GM12873 (cell line): ENCODE measurements at regions not wholly inside any gene's neighbourhood (a gene's known extent, or its start where the extent isn't known, plus 50 kb on each side); places are given as distances from the start of the nearest gene placed in this dataset.

Experiments
- CTCF ChIP-seq: IDR thresholded peaks from 2 replicates; pipeline ENCODE4 v1.5.1; 2012; ENCODE audit warnings: low read depth, mild to moderate bottlenecking, moderate library complexity, low read length, control low read depth; ENCODE audit not compliant: insufficient read depth; ENCODE audit errors: missing control alignments

DNA sequence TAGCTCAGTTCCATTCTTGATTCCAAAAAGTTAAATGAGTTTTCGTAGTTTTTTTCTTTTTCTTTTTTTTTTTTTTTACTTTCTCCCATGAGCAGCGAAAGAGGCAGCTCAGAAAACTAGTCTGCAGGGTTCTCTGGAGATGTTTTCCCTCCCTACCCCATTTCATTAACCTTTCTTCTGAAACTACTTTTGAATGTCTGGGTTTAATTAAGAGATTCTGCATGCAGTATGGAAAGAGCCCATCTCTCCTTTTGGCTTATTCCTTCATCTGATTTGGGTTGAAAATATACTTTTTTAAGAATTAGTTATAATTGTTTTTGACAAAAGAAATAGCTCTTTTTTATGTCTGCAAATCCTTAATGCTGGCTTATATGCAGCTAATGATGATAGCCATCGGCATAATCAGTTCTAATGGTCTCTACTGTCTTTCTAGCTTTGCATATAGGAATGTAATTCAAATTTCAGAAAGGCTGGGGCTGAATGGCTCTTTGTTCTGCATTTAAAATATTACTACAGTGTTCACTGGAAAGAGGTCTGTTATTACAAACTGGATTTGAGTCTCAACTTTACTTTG lies 265.3 kb downstream of the FAT3 start:
- TF ChIP-seq CTCF: no peak

- TF ChIP-seq CTCF: no peak
Measured at GRCh38 chr11:92492372-92492771, 267.8 kb downstream of the FAT3 start.

DNA sequence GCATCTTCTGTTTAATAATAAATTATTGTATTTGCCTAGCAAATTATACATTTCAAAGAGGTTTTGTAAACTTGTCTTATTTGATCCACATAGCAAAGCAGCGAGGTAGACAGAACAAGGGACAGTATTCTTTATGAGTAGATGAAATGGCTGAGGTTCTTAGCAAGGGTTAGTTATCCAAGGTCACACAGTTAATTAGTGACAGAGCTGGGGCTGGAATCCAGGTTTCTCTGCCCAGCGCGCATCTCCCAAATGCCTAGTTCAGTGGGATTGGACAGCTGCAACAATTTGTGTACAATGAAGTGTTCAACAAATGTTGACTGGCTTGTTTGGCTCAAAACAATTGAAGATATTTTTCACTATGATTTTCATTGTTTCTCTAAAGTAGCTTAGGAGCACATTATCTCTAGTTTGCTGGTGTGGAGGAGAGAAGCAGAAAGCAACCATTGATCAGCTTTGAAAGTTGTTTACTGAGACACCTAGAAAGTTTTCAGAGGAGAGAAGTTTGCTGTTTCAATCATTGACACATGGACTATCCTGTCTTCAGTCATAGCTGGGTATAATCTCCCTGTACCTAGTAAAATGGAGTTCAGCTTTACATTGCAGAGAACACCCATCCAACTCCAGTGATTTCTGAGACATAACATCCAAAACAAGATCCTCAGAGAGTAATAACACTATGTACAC lies 270.6 kb downstream of the FAT3 start:
- TF ChIP-seq CTCF: no peak

- no peak for TF ChIP-seq CTCF
Measured at GRCh38 chr11:92500453-92500852, 275.8 kb downstream of the FAT3 start.

GRCh38 chr11:92501066-92501739 lies 276.6 kb downstream of the FAT3 start:
- no peak for TF ChIP-seq CTCF

- TF ChIP-seq CTCF: no peak
Measured at GRCh38 chr11:92504004-92504403, 279.4 kb downstream of the FAT3 start.

DNA sequence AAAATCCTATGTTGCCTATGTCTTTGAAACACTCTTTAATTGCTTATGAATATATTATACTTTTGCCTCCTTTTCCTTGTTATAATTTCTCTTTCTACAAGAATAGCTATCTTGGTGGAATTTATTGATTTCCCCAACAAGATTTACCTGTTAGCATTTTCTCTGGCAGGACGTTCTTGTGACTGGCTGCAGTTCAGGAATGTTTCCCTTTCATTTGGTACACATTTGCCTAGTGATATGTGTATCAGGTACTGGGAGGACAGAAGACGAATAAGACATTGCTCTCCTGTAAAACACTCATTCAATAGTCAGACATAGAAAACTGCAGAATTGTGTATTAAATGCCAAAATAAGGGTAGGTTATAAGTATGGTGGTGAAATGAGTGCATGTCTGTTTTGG lies 279.9 kb downstream of the FAT3 start:
- no peak for TF ChIP-seq CTCF
